ENCODE measurements at regions not wholly inside any gene's neighbourhood (a gene's known extent, or its start where the extent isn't known, plus 50 kb on each side); places are given as distances from the start of the nearest gene placed in this dataset.

- DNase-seq: no peak
Measured at GRCh38 chr2:234763002-234763873, 188.6 kb upstream of the SH3BP4 start.

- DNase-seq: no peak
Measured at GRCh38 chr2:234761910-234762309, 189.9 kb upstream of the SH3BP4 start.

DNA sequence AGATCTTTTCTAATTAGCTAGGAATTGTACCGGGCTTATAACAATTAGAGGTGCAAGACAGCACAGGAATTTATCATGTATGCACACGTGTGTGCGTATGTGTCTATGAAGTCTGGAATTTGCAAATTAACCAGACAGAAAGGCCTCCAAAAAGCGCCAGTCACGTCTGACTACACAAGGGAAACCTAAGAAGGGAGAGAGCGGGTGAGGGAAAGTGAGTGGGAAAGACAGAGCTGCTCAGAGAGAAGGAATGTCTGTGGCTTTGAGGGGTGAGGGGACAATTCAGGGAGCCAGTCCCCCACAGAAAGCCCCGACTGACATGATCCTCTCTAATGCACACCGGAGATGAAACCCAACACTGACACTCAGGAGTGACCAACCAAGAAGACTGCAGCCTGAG is 197.7 kb upstream of the SH3BP4 start:
- no peak for DNase-seq

GRCh38 chr2:234753701-234754100 is 198.1 kb upstream of the SH3BP4 start:
- DNase-seq: no peak

DNA sequence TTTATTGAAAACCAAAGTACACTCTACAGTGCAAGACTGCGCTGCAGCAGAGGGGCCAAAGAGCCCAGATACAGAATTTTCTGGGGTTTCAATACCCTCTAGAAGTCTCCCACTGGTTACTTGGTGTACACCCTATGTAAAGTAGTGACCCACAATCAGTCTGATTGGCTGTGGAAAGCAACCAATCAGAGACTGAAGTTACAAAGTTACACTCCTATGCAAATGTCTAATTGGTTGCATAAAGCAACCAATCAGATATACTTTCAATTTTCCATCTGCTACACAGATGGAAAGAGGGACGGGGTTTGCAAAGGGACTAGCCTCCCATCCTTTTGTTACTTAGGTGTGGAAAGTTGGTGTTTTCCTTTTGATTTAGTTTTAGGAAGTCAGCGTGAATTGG is 198.9 kb upstream of the SH3BP4 start:
- no peak for DNase-seq

DNA sequence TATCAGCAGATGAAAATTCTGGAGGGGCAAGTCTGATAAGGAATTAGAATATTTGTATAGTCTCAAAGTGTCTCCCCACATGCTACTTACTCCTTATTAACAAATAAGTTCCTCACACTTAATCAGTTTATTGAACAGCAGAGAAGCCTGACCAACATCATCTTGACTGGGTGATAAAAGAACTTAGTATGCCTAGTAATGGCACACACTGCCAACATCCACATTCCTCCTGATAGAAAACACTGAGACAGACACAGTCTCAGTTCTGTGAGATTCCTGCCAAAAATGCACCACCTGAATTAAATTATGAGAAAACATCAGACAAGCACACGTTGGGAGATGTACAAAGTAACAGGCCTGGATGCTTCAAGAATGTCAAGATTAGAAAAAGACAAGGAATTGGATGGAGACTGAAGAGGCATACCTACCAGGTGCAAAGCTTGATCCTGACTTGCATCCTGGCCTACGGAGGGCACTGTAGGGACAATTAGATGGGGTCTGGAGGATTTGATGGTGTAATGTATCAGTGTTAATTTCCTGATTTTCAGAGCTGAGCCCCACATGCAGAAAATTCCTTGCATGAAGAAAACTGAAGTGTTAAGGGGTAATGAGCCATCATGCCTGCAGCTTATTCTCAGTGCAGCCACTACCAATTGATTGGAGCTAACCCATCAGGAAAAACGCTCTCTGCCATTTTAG is 200.4 kb upstream of the SH3BP4 start:
- DNase-seq: no peak

DNA sequence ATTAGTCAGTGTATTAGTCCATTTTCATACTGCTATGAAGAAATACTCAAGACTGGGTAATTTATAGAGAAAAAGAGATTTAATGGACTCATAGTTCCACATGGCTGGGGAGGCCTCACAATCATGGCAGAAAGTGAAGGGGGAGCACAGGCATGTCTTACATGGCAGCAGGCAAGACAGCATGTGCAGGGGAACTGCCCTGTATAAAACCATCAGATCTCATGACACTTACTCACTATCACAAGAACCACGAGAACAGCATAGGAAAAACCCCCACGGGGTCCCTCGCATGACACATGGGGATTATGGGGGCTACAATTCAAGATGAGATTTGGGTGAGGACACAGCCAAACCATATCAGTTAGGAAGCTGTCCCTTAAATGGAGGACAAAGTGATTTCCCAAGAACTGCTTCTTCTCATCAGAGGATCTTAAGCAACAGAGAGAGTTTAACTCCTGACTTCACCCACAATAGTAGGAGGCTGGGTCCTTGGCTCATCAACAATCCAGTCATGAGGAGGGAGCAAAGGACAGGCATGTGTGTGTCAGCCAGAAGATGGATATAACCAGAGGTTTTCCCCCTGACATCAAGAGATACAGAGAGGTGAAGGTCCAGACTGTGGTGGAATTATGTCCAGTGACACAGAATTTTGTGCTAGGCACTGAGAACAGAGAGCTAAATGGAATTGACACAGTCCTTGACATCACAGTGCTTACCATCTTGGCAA is 203.8 kb upstream of the SH3BP4 start:
- DNase-seq: no peak

DNA sequence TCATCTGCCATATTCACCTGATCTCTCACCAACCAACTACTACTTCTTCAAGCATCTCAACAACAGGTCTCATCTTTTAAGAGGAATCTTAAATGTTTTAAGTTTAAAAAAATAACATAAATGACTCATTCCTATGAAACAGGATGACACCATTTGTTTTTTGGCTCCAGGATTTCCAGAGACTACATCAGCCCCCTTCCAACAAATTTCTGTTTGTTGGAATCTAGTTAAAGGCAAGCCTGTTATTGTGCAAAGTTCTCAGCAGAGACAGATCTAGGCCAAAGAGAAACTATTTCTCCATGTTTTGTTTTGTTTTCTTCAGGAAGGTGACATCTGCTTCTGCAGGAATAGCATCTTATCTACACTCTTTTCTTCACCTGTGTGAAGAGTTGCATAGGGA is 204.8 kb upstream of the SH3BP4 start:
- DNase-seq: no peak

GRCh38 chr2:234745347-234745746 is 206.5 kb upstream of the SH3BP4 start:
- no peak for DNase-seq

DNA sequence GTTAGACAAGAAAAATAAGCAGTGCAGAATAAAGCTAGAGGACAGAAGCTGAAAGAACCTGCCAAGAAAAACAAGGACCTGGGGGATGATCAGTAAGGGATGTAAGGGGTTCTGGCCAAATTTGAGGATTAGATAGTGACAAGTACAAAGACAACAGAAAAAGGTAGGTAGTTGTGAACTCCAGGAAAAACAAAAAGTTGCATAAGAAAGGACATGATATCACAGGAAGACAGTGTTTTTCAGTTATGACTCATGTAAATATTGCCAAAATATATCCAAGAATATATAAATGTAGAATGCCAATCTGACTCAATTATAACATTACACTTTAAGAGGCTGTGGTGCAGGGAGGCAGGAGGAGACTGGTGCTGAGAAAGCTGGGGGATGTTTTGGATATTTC is 209.8 kb upstream of the SH3BP4 start:
- no peak for DNase-seq

GRCh38 chr2:234739061-234739460 is 212.8 kb upstream of the SH3BP4 start:
- no peak for DNase-seq

GRCh38 chr2:234735829-234736228 is 216.0 kb upstream of the SH3BP4 start:
- DNase-seq: no peak

- no peak for DNase-seq
Measured at GRCh38 chr2:234733795-234734600, 217.8 kb upstream of the SH3BP4 start.

GRCh38 chr2:234733093-234733489 is 218.7 kb upstream of the SH3BP4 start:
- DNase-seq: no peak

DNA sequence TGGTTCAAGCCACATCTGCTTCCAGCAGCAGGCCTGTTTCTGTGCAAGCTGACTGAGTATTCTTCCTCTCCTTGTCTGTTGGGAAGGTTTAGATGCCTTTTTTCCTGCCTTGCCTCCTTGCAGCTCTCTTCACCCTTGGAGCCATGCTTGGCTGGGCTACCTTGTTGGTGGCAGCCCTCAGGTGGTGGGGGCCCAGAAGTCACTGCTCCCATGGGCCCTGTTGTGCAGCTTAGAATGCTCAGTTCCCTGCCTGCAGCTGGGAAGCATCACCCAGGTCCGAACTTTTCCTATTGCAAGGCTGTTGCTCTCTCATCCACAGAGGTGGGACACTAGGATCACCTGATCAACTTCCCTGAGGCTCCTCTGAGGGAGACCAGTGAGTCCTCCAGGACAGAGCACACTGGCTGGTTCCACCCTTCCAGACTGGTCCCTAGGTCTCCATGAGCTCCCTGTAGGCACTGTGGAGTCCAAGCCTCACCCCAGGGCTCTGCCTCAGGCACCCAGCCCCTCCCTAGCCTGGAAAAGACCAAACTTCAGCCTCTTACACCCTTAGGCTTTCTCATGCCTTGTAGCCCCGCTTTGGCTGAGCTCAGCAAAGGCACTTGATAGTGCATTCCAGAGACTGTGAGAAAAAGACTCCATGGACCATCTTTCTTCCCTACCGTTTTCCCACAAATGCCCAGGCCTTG is 219.3 kb upstream of the SH3BP4 start:
- DNase-seq: no peak

DNA sequence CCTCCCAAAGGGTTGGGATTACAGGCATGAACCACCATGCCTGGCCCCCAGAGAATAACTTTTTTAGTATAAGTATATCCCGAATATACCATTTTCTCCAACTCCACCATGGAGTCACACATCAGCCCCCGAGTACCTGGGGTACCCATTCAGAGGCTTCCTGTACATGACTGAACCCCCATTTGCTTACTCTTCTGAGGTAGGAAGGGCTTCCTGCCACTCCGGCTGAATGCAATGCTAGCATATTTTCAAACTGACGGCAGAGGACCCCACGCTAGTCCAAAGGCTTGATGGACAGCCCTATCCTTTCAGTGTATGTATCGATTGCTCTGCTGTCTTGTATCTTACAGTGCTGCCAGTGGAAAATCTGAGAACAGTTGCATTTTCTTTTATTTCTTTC is 220.6 kb upstream of the SH3BP4 start:
- no peak for DNase-seq

GRCh38 chr2:234730066-234730640 is 221.7 kb upstream of the SH3BP4 start:
- no peak for DNase-seq

- DNase-seq: no peak
Measured at GRCh38 chr2:234725528-234726264, 226.1 kb upstream of the SH3BP4 start.

- DNase-seq: no peak
Measured at GRCh38 chr2:234724850-234725249, 227.0 kb upstream of the SH3BP4 start.

GRCh38 chr2:234723400-234723799 is 226.5 kb upstream of the ARL4C start:
- no peak for DNase-seq

DNA sequence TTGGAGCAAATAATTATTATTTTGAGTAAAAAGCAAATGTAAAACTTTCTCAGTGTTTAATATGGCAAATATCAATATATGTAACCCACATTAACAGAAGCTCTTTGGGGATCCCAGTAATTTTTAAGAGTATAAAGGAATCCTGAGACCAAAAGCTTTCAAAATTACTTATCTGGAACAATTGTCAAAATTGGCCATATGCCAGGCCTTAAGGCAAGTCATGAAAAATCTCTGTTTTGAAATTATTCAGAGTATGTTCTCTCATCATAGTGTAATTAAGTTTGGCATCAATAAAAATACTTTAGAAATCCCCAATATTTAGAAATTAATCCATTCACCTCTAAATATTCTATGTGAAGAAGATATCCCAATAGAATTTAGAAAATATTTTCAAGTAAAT is 225.3 kb upstream of the ARL4C start:
- DNase-seq: no peak

All from activated T-cell treated with anti-CD3 and anti-CD28 coated beads for 4 hours (primary cell).